Mammary epithelial cell (primary cell): ENCODE measurements at regions not wholly inside any gene's neighbourhood (a gene's known extent, or its start where the extent isn't known, plus 50 kb on each side); places are given as distances from the start of the nearest gene placed in this dataset.

Experiments used
- CTCF ChIP-seq, 2 donors: IDR thresholded peaks in 1 of 2; conservative IDR thresholded peaks in 1 of 2; 2 replicates each; pipeline ENCODE4 v1.5.1; 2011 to 2012; ENCODE audit warnings: inconsistent platforms in 2 of 2, low read length in 2 of 2, mild to moderate bottlenecking in 2 of 2, control low read depth in 1 of 2, low read depth in 1 of 2; ENCODE audit not compliant: insufficient read depth in 1 of 2; ENCODE audit errors: extremely low read depth in 1 of 2
- EZH2 ChIP-seq: IDR thresholded peaks from 2 replicates; pipeline ENCODE4 v1.6.1; 2012; ENCODE audit warnings: low read length, inconsistent platforms, borderline replicate concordance

GRCh38 chr5:171603591-171603990, 182.0 kb upstream of the SMIM23 start:
- TF ChIP-seq CTCF (conservative IDR thresholded peaks at IDR 0.05 in 1 of 2, IDR thresholded peaks at IDR 0.05 in 1 of 2; ENCODE audit: extremely low read depth in 1 of 2, insufficient read depth in 1 of 2, low read depth in 1 of 2, low read length in 2 of 2) (no peak), EZH2 (no peak)
